ENCODE measurements at regions not wholly inside any gene's neighbourhood (a gene's known extent, or its start where the extent isn't known, plus 50 kb on each side); places are given as distances from the start of the nearest gene placed in this dataset.
"Not testable (repeated sequence)": the region's sequence is repeated elsewhere in the genome, so short reads cannot be mapped to it uniquely, and the experiment has no call there.

DNA sequence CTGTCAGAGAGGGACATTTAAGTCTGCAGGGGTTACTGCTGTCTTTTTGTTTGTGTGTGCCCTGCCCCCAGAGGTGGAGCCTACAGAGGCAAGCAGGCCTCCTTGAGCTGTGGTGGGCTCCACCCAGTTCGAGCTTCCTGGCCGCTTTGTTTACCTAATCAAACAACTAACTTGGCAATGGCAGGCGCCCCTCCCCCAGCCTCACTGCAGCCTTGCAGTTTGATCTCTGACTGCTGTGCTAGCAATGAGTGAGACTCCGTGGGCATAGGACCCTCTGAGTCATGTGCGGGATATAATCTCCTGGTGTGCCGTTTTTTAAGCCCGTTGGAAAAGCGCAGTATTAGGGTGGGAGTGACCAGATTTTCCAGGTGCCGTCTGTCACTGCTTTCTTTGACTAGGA is 216.8 kb upstream of the CDKN2B start:
- DNase-seq: not testable (repeated sequence)

GRCh38 chr9:22227986-22228385 is 218.6 kb upstream of the DMRTA1 start:
- no peak for DNase-seq

DNA sequence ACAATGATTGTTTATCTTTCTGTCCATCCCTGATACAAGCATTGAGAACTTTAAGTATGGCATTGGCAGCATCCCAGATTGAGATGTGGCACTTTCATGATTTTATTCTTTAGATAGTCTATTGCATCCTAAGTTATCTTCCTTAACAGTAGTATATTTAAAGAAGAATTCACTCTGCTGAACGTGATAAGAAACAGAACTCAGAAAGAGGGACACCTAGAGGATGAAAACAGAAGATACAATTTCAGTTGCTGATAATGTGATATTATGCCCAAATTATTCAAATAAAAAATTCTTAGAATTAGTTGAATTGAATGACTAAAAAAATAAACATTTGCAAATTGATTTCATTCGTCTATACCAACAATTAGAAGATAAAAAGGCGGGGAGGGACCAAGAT is 218.1 kb upstream of the DMRTA1 start:
- no peak for DNase-seq

DNA sequence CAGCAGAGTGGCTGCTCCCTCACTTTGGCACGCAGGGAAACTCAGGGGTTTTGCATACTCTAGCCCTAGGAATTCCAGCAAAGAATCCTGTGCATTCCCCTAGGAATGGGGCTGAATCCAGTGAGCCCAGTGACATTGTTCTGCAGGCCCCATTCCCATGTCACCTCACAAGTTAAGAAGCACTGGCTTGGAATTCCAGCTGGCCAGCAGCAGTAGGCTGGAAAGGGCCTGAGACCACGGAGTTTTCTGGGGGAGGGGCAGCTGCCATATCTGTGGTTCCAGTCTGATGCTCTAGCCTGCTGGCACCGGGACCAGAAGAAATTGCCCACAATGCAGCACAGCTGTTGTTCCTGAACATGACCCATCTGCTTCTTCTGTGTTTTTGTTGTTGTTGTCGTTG is 217.6 kb upstream of the DMRTA1 start:
- DNase-seq: no peak

- not testable (repeated sequence) for DNase-seq
These were observed 215.3 kb upstream of the DMRTA1 start for GRCh38 chr9:22231309-22231708.

GRCh38 chr9:22232971-22233370 is 213.7 kb upstream of the DMRTA1 start:
- DNase-seq: no peak

DNA sequence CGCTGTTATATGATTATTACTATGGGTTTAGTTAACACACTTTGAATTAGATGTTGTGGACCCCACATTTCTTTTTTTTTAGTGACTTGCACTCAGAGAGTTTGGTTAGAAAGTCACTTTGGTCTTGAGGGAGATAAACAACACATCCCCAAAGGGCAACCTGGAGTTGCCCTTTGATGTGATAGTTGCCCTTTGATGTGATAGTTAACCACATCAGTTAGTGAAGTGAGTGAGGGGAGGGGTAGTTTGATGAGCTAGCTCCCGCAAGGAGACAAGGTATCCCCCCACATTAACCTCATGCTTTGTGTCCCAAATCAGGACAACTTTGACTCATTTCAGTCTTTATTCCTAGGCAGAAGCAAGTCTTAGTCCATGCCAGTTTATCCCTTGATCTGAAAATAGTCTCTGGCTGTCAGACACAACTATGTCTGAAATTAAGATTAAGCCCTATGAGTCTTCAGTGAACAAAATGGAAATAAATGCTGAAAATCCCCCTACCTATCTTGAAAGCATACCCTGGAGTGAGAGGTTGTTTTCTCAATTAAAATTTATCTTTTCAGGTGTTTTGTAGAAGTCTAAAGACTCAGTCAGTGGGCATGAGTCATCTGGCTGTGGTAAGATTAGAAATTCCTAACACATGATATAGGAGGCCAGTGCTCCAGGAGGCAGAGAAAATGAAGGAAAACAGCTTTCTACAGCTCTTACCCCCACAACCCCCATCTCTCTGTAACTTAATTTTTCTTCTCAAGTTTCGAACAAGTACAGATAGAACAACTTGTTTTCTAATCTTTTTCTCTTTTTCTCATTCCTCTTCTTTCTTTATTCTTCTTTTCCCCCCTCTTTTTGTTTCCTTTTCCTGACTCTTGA is 208.9 kb upstream of the DMRTA1 start:
- DNase-seq: no peak

GRCh38 chr9:22238809-22239684 is 207.6 kb upstream of the DMRTA1 start:
- no peak for DNase-seq

DNA sequence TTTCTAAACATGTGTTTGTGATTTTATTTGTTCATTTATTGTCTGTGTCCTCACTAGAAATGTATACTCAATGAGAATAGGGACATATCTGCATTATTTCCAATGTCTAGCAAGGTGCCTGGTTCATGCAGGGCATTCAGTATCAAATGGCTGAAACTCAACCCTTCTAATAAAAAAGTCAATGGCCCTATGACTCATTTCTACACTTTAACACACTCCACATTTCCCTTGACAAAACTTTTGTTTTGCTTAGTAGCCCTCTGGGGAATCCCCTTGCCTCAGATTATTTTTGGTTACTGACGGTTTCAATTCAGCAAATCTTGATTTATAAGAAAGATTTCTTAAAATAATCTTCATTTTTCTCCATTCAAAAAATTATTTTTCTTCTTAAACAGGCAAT is 206.0 kb upstream of the DMRTA1 start:
- DNase-seq: no peak

GRCh38 chr9:22241024-22241423 is 205.6 kb upstream of the DMRTA1 start:
- DNase-seq: no peak

- no peak for DNase-seq
These were observed 205.0 kb upstream of the DMRTA1 start for GRCh38 chr9:22241611-22242010.

DNA sequence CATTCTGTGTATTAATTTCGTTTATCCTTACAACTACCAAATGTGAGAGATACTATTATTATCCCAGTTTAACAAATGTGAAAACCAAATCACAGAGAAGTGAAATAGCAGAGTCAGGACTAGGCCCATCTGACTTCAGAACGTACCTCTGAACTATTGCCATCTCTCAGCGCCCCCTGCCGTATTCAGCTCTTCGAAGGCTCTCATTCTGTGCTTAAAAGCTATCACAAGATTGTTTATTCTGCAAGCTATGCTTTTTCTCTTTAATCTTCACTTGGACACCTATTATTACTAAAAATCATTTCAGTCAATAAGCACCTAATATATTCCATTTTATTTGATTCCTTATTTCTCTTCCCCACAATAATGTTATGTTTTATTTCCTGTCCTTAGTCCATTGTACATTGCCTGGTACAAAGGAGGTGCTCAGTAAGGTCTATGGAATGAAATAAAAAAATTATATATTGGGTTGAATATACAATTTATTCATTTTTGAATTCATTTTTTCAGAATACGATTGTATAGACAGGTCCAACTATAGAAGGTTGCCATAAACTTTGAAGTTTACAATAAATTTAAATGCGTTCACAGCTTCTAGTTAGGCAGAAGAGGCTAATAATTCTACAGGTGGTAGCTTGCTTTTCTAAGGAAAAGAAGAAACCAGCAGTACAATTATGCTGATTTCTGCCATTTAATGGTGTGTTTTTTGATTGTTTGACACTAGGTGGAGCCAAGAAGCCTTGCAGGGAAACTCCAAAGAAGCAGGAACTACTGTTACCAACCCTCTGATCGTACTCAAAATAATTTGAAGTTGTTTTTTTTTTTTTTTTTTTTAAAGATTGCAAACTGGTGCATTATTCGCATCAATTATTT is 202.2 kb upstream of the DMRTA1 start:
- no peak for DNase-seq

DNA sequence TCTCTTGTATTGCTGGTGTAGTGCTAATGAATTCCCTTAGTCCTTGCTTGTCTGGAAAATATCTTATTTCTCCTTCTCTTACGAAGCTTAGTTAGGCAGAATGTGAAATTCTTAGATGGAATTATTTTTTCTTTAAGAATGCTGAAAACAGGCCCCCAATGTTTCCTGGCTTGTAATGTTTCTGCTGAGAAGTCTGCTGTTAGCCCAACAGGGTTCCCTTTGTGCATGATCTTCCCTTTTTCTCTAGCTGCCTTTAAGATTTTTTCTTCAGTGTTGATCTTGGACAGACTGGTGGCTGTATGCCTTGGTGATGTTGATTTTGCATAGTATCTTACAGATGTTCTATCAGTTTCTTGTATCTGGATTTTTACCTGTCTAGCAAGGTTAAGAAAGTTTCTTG is 191.3 kb upstream of the DMRTA1 start:
- DNase-seq: no peak

- DNase-seq: no peak
These were observed 190.2 kb upstream of the DMRTA1 start for GRCh38 chr9:22256381-22256780.

DNA sequence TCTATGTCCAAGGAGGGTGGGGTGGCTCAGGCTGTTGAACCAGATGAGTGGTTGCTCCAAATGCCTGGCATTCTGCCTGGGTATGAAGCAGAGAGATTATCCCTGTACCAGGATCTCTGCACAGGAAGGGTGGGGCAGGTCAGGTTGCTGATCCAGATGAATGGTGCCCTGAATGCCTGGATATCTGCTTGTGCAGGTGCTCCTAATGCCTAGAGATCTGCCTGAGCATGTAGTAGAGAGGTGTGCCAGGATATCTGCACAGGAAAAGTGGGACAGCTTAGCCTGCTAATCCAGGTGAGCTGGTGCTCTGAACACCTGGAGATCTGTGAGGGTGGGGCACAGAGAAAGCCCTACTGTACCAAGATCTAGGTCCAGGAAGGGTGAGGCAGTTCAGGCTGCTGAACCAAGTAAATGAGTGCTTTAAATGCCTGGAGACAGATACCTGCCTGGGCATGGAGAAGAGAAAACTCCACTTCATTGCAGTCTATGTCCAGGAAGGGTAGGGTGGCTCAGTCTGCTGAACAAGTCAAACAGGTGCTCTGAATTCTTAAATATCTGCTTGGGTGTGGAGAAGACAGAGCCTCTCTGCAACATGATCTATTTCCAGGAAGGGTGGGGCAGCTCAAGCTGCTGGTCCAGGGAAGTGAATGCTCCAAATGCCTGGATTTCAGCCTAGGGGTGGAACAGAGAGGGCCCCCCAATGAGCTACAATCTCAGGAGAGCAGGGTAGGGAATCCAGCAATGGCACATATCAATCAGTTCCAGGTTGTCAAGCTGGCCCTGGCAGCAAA is 189.4 kb upstream of the DMRTA1 start:
- DNase-seq: no peak

DNA sequence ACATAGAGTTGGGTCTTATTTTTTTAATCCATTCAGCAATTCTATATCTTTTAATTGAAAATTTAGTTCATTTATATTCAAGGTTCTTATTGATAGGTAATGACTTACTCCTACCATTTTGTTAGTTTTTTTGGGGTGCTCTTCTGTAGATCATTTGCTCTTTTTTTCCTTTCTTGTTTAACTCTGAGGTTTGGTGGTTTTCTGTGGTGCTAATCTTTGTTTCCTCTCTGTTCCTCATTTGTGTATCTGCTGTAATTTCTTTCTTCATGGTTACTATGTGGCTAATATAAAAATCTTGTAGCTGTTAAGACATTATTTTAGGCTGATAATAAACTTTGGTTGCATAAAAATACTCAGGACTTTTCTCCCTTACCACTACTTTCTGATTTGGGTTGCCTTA is 181.6 kb upstream of the DMRTA1 start:
- no peak for DNase-seq

DNA sequence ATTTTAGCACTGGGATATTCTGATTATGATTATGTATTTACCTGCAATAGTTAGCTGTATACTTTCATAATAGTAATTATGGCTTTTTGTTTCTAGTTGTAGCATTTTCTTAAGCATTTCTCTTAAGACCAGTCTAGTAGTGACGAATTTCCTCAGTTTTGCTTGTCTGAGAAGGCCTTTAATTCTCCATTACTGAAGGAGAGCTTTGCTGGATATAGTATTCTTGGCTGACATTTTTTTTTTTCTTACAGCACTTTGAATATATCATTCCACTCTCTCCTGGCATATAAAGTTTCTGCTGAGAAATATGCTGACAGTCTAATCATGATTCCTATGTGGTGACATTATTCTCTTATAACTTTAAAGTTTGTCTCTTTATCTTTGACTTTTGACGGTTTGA is 181.1 kb upstream of the DMRTA1 start:
- DNase-seq: no peak

DNA sequence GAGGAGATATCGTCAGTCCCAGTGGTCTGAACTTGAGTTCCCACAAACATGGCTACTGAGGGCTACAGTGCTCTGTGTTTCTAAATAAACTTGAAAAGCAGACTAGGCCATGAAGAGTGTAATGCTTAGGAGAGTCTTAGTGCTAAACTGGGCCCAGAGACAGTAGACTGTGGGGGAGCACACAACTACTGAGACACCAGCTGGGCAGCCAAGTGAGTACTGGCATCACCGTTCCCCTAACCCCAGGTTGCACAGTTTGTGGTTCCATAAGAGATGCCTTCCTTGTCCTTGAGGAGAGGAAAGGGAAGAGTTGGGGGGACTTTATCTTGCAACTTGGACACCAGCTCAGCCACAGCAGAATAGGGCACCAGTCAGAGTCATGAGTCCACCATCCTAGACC is 172.1 kb upstream of the DMRTA1 start:
- no peak for DNase-seq

- no peak for DNase-seq
These were observed 168.2 kb upstream of the DMRTA1 start for GRCh38 chr9:22278426-22278825.

- DNase-seq: no peak
These were observed 167.0 kb upstream of the DMRTA1 start for GRCh38 chr9:22279636-22280035.

DNA sequence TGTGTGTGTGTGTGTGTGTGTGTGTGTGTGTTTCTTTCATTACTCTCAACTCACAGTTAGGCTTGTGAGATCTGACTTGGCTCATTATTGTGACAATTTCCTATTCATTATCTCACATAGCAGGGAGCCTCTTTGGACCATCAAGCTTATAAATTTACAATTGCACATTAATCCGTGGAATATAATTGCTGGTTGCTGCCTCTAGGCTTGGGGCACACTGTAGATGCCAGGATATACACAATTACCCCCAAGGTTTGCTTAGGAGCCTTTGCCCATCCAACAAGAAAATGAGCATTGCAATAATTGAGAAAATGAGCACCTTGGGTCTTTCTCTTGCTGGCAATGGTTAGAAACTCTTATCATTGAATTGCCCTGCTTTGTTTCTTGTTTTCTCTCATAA is 161.6 kb upstream of the DMRTA1 start:
- DNase-seq: no peak

- no peak for DNase-seq
These were observed 160.0 kb upstream of the DMRTA1 start for GRCh38 chr9:22286661-22287060.

Measured in NCI-H187 (cell line).